RWPE2 (cell line): ENCODE measurements at regions not wholly inside any gene's neighbourhood (a gene's known extent, or its start where the extent isn't known, plus 50 kb on each side); places are given as distances from the start of the nearest gene placed in this dataset.

Source experiments
- ATAC-seq: fragments of 200-7000 bp; cut with Tn5 transposase; 3 replicates; pipeline ENCODE4 v1.9.1; 2021; ENCODE audit warnings: low read depth
- DNase-seq: peaks from one replicate; pipeline ENCODE4 v3.0.0-alpha.2; 2020; ENCODE audit warnings: low spot score
- H3K27ac ChIP-seq: fragments of 450-650 bp; 2 replicates; pipeline ENCODE4 v1.5.1; 2017; ENCODE audit warnings: mild to moderate bottlenecking; ENCODE audit not compliant: poor library complexity, severe bottlenecking
- H3K27me3 ChIP-seq: fragments of 250-450 bp; sonication (Bioruptor Pico); 2 replicates; pipeline ENCODE4 v1.5.1; 2021; ENCODE audit warnings: mild to moderate bottlenecking, moderate library complexity; ENCODE audit not compliant: insufficient read depth, poor library complexity, severe bottlenecking
- H3K36me3 ChIP-seq: fragments of 250-450 bp; sonication (Bioruptor Pico); 2 replicates; pipeline ENCODE4 v1.5.1; 2020; ENCODE audit warnings: low read depth, mild to moderate bottlenecking, moderate library complexity
- H3K4me1 ChIP-seq: fragments of 250-450 bp; sonication (Bioruptor Pico); 2 replicates; pipeline ENCODE4 v1.5.1; 2021; ENCODE audit warnings: mild to moderate bottlenecking, moderate library complexity; ENCODE audit not compliant: insufficient read depth, poor library complexity, severe bottlenecking
- H3K4me3 ChIP-seq: fragments of 250-450 bp; sonication (Bioruptor Pico); 2 replicates; pipeline ENCODE4 v1.5.1; 2021; ENCODE audit warnings: mild to moderate bottlenecking, moderate library complexity; ENCODE audit not compliant: severe bottlenecking
- H3K9me3 ChIP-seq: fragments of 250-450 bp; sonication (Bioruptor Pico); 2 replicates; pipeline ENCODE4 v1.5.1; 2021; ENCODE audit warnings: mild to moderate bottlenecking, moderate library complexity; ENCODE audit not compliant: severe bottlenecking
- TF ChIP-seq, protein P1 (sequence below): fragments of 450-650 bp; IDR thresholded peaks from one replicate; pipeline ENCODE4 v1.5.1; 2017; ENCODE audit warnings: mild to moderate bottlenecking, moderate library complexity; ENCODE audit not compliant: poor library complexity, severe bottlenecking

DNA sequence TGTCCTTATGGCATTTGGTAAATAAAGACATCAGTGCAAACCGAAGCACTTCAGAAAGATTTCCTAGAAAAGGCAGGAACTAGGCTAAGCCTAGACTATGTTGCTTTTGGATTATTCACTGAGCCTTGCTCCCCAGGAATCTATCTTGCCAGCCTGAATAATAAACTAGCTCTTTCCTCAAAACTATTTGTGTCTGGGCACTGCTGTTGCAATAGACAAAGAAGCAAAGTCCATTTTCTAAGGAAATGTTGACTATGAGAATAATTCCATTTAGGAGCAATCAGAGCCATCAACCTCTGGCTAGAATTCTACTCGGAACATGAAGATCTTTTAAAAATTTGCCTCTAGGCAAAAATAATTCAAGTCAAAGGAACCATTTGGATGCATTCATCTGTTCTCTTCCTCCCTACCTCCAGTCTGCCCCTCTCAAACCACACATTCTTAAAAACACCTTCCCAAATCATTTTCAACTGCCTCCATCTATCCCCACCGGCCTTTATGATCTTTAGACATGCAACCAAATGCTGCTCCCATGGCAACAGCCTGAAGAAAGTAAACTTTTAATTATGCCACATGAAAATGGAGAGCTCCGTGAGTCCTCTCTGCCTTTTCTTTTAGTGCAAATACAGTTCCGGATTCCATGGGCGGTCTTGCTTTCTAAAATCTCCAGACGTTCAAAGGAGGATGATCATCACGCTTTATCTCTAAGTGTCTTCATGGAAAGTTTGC is 61.5 kb upstream of the FZD10 start:
- no peaks in the 10 kb centered on the region for H3K27me3 ChIP-seq
- H3K4me1 ChIP-seq = peaks cover 28% of the 10 kb centered on the region
- no peak overlapping the region for H3K27ac ChIP-seq
- no peak for ATAC-seq
- no peak for DNase-seq
- TF ChIP-seq, protein P1, sequence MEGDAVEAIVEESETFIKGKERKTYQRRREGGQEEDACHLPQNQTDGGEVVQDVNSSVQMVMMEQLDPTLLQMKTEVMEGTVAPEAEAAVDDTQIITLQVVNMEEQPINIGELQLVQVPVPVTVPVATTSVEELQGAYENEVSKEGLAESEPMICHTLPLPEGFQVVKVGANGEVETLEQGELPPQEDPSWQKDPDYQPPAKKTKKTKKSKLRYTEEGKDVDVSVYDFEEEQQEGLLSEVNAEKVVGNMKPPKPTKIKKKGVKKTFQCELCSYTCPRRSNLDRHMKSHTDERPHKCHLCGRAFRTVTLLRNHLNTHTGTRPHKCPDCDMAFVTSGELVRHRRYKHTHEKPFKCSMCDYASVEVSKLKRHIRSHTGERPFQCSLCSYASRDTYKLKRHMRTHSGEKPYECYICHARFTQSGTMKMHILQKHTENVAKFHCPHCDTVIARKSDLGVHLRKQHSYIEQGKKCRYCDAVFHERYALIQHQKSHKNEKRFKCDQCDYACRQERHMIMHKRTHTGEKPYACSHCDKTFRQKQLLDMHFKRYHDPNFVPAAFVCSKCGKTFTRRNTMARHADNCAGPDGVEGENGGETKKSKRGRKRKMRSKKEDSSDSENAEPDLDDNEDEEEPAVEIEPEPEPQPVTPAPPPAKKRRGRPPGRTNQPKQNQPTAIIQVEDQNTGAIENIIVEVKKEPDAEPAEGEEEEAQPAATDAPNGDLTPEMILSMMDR = no peak
- no peaks in the 10 kb centered on the region for H3K36me3 ChIP-seq
- H3K9me3 ChIP-seq = no peaks in the 10 kb centered on the region
- no peak overlapping the region for H3K4me3 ChIP-seq

DNA sequence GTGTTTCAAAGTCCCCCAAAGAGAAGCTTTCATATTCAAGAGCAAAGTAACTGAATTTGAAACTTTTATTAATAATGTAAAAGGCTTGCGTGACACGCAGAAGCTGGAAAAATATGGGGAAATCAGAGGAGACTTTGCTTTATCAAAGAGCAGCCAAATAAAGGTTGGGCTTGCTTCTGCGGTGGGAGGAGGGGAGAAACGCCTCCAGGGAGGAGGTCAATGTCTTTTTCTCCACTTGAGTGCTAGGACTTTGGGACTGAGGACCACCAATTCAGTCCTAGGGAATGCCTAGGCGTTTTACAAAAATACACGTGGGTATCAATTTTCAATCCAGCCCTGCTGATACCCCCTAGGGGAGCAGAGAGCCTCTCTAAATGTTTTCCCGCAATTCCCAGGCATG is 60.9 kb upstream of the FZD10 start:
- Histone ChIP-seq H3K36me3 (no peaks in the 10 kb centered on the region), H3K4me3 (no peak overlapping the region), H3K27me3 (no peaks in the 10 kb centered on the region), H3K9me3 (no peaks in the 10 kb centered on the region), H3K27ac (no peak overlapping the region), H3K4me1 (peaks cover 28% of the 10 kb centered on the region)
- ATAC-seq (no peak), DNase-seq (no peak)
- TF ChIP-seq, protein P1 = no peak

DNA sequence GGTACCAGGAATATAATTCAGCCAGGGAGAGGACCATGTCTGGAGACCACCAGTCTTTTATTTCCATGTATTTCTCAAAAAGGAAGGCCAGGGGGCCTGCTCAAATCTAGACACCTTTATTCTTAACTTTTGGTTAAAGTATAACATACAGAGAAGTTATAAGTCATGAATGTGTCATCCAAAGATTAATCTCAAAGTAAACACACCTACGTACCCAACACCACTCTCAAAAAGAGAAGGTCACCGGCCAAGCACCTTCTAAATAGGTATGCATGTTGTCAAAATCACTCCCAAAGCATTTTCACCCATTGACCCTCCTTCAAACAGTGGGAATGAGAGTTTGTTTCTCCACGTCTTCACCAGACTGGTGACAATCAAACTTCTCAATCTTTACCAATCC is 60.0 kb upstream of the FZD10 start:
- Histone ChIP-seq H3K4me3 (no peak overlapping the region), H3K27me3 (no peaks in the 10 kb centered on the region), H3K4me1 (peaks cover 22% of the 10 kb centered on the region), H3K27ac (no peak overlapping the region), H3K36me3 (no peaks in the 10 kb centered on the region), H3K9me3 (no peaks in the 10 kb centered on the region)
- DNase-seq = no peak
- ATAC-seq = peak; percentile 29; the same call in 1 of the 3 replicates
- TF ChIP-seq, protein P1 = no peak

DNA sequence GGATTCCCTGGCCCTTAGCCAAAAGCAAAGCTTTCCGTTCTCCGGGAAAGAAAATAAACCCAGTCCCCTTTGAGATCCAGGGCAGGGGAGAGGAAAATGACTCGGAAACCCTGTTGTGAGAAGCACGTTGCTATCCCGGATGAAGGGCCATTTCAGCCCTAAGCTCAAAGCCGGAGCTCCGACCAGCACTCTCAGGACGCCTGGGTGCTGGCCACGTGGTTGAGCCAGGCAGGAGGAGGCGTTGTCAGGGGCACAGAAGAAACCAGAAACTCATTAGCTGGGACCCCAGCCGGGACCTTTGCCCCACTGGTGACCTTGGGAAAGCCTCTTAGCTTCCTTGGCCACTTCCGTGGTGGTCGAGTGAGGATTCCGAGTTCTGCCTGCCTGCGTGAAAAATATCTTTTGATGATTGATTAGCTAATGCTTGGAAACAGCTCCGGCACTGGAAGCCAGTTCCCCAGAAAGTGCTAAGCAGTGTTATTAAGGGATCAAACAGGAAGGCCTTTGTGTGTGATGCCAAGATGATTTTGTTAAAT is 57.6 kb upstream of the FZD10 start:
- DNase-seq = no peak
- no peak for ATAC-seq
- no peak overlapping the region for H3K4me3 ChIP-seq
- no peak overlapping the region for H3K27ac ChIP-seq
- peaks cover 9% of the 10 kb centered on the region for H3K4me1 ChIP-seq
- no peaks in the 10 kb centered on the region for H3K9me3 ChIP-seq
- H3K27me3 ChIP-seq = no peaks in the 10 kb centered on the region
- TF ChIP-seq, protein P1 = no peak
- H3K36me3 ChIP-seq = no peaks in the 10 kb centered on the region
